Gastroesophageal sphincter (tissue), 4 donors: ENCODE measurements at regions not wholly inside any gene's neighbourhood (a gene's known extent, or its start where the extent isn't known, plus 50 kb on each side); places are given as distances from the start of the nearest gene placed in this dataset.
A peak's percentile ranks its signal among the peaks of the same experiment; 100 is the strongest.

Source experiments
- ATAC-seq: fragments of 150-250 bp; one replicate; pipeline ENCODE4 v1.9.1; 2016; ENCODE audit warnings: mild to moderate bottlenecking, moderate library complexity
- H3K27ac ChIP-seq, 4 donors: fragments of 200-600 bp; sonication (generic) in 3 of 4; 1 replicate in 3 of 4; 2 replicates in 1 of 4; pipeline ENCODE4 v1.5.1; 2016 to 2019
- H3K27me3 ChIP-seq: fragments of 200-600 bp; sonication (generic); one replicate; pipeline ENCODE4 v1.5.1; 2019
- H3K36me3 ChIP-seq, 2 donors: fragments of 200-600 bp; sonication (generic); one replicate each; pipeline ENCODE4 v1.5.1; 2019; ENCODE audit warnings: control low read depth in 1 of 2
- H3K4me1 ChIP-seq, 3 donors: fragments of 200-600 bp; sonication (generic); 1 replicate in 2 of 3; 2 replicates in 1 of 3; pipeline ENCODE4 v1.5.1; 2016 to 2019; ENCODE audit warnings: control low read depth in 2 of 3
- H3K4me3 ChIP-seq, 2 donors: fragments of 200-600 bp; sonication (generic); one replicate each; pipeline ENCODE4 v1.5.1; 2019; ENCODE audit warnings: mild to moderate bottlenecking in 1 of 2, moderate library complexity in 1 of 2
- H3K9me3 ChIP-seq, 3 donors: fragments of 200-600 bp; sonication (generic); one replicate each; pipeline ENCODE4 v1.5.1; 2017 to 2019; ENCODE audit warnings: control low read depth in 2 of 3
- CTCF ChIP-seq, 4 experiments: fragments of 200-600 bp in 2 of 4; fragments of 450-650 bp in 2 of 4; sonication (generic) in 1 of 4; IDR thresholded peaks; one replicate each; pipeline ENCODE4 v1.5.1; 2017 to 2019; ENCODE audit warnings: antibody characterized with exemption in 4 of 4, mild to moderate bottlenecking in 2 of 4, moderate library complexity in 2 of 4
- EP300 ChIP-seq: sonication (generic); formaldehyde crosslinking; IDR thresholded peaks from one replicate; pipeline ENCODE4 v1.6.1; 2017; ENCODE audit warnings: antibody characterized with exemption, mild to moderate bottlenecking
- POLR2A ChIP-seq, 2 donors: fragments of 450-650 bp; IDR thresholded peaks; one replicate each; pipeline ENCODE4 v1.6.1; 2017; ENCODE audit warnings: antibody characterized with exemption in 2 of 2, mild to moderate bottlenecking in 2 of 2, moderate library complexity in 1 of 2
- POLR2AphosphoS5 ChIP-seq: sonication (generic); formaldehyde crosslinking; IDR thresholded peaks from one replicate; pipeline ENCODE4 v1.6.1; 2017; ENCODE audit warnings: antibody characterized with exemption
- WGBS, 2 donors: methylation state at CpG; one replicate each; pipeline ENCODE4 v1.1.5; 2018; ENCODE audit warnings: low coverage in 1 of 2; 5-methylcytosine and 5-hydroxymethylcytosine counted together

GRCh38 chr6:71490876-71491275 lies 202.3 kb downstream of the OGFRL1 start:
- no peaks in the 10 kb centered on the region for H3K36me3 ChIP-seq
- TF ChIP-seq POLR2AphosphoS5 (no peak), EP300 (no peak), POLR2A (IDR thresholded peaks at IDR 0.05) (no peak), CTCF (IDR thresholded peaks at IDR 0.05) (no peak)
- peaks cover 4 to 17% (median 6%) of the 10 kb centered on the region in 3 donors for H3K4me1 ChIP-seq
- H3K4me3 ChIP-seq, result no peak overlapping the region
- H3K9me3 ChIP-seq, result no peaks in the 10 kb centered on the region
- no peak for ATAC-seq
- 91 to 98% methylated on average over 5 of the region's 5 CpGs for WGBS, 2 donors
- no peaks in the 10 kb centered on the region for H3K27me3 ChIP-seq
- H3K27ac ChIP-seq, result no peak overlapping the region

GRCh38 chr6:71491844-71492243 lies 203.2 kb downstream of the OGFRL1 start:
- no peak overlapping the region for H3K4me3 ChIP-seq
- TF ChIP-seq EP300 (no peak), POLR2A (IDR thresholded peaks at IDR 0.05) (no peak), POLR2AphosphoS5 (no peak), CTCF (IDR thresholded peaks at IDR 0.05) (no peak)
- H3K27ac ChIP-seq, result no peak overlapping the region
- H3K27me3 ChIP-seq, result no peaks in the 10 kb centered on the region
- ATAC-seq, result no peak
- no peaks in the 10 kb centered on the region for H3K36me3 ChIP-seq
- H3K9me3 ChIP-seq, result no peaks in the 10 kb centered on the region
- peaks cover 4 to 26% (median 10%) of the 10 kb centered on the region in 3 donors for H3K4me1 ChIP-seq

- Histone ChIP-seq H3K9me3 (no peaks in the 10 kb centered on the region), H3K36me3 (no peaks in the 10 kb centered on the region), H3K27me3 (no peaks in the 10 kb centered on the region), H3K27ac (no peak overlapping the region), H3K4me1 (peaks cover 4 to 28% (median 10%) of the 10 kb centered on the region in 3 donors), H3K4me3 (no peak overlapping the region)
- TF ChIP-seq CTCF (IDR thresholded peaks at IDR 0.05) (no peak), POLR2AphosphoS5 (no peak), EP300 (no peak), POLR2A (IDR thresholded peaks at IDR 0.05) (no peak)
- 75 to 90% methylated on average over 1 to 2 of the region's 2 CpGs for WGBS, 2 donors
- ATAC-seq, result no peak
These were observed 204.1 kb downstream of the OGFRL1 start for GRCh38 chr6:71492668-71493067.

- Histone ChIP-seq H3K27ac (peak overlapping the region; percentile 47 to 74 (median 56)), H3K36me3 (no peaks in the 10 kb centered on the region), H3K4me1 (peaks cover 4 to 18% (median 7%) of the 10 kb centered on the region in 3 donors), H3K4me3 (peak overlapping the region; percentile 38 to 58), H3K9me3 (no peaks in the 10 kb centered on the region), H3K27me3 (no peaks in the 10 kb centered on the region)
- 6 to 16% methylated on average over 5 of the region's 5 CpGs for WGBS, 2 donors
- ATAC-seq, result peak; percentile 17
- TF ChIP-seq EP300 (no peak), POLR2AphosphoS5 (no peak), CTCF (IDR thresholded peaks at IDR 0.05) (no peak), POLR2A (IDR thresholded peaks at IDR 0.05) (no peak)
These were observed 207.6 kb downstream of the OGFRL1 start for GRCh38 chr6:71496018-71496721.

GRCh38 chr6:71496722-71497033 lies 208.1 kb downstream of the OGFRL1 start:
- H3K27me3 ChIP-seq, result no peaks in the 10 kb centered on the region
- no peaks in the 10 kb centered on the region for H3K36me3 ChIP-seq
- no peak for TF ChIP-seq EP300
- TF ChIP-seq CTCF (IDR thresholded peaks at IDR 0.05), result no peak
- TF ChIP-seq POLR2AphosphoS5, result no peak
- TF ChIP-seq POLR2A (IDR thresholded peaks at IDR 0.05), result no peak
- no peak for ATAC-seq
- peaks cover 4 to 18% (median 7%) of the 10 kb centered on the region in 3 donors for H3K4me1 ChIP-seq
- H3K4me3 ChIP-seq, result peak overlapping the region in 1 of 2 donors; percentile 38
- H3K9me3 ChIP-seq, result no peaks in the 10 kb centered on the region
- H3K27ac ChIP-seq, result peak overlapping the region in 3 of 4 donors; percentile 47 to 74 (median 55)
- 40% methylated on average over 1 to 2 of the region's 2 CpGs for WGBS, 2 donors
